ENCODE measurements at regions not wholly inside any gene's neighbourhood (a gene's known extent, or its start where the extent isn't known, plus 50 kb on each side); places are given as distances from the start of the nearest gene placed in this dataset.

- no peak for DNase-seq
Measured at GRCh38 chr9:20291201-20291600, 331.1 kb downstream of the MLLT3 start.

GRCh38 chr9:20290257-20290656 is 332.0 kb downstream of the MLLT3 start:
- DNase-seq: no peak

- DNase-seq: no peak
Measured at GRCh38 chr9:20289423-20290010, 332.8 kb downstream of the MLLT3 start.

- DNase-seq: no peak
Measured at GRCh38 chr9:20286969-20287368, 335.3 kb downstream of the MLLT3 start.

GRCh38 chr9:20286154-20286700 is 336.1 kb downstream of the MLLT3 start:
- no peak for DNase-seq

GRCh38 chr9:20284601-20285289 is 337.6 kb downstream of the MLLT3 start:
- no peak for DNase-seq

GRCh38 chr9:20280330-20280729 is 342.0 kb downstream of the MLLT3 start:
- DNase-seq: no peak

- DNase-seq: no peak
Measured at GRCh38 chr9:20276762-20277161, 345.5 kb downstream of the MLLT3 start.

GRCh38 chr9:20271723-20272122 is 350.6 kb downstream of the MLLT3 start:
- DNase-seq: no peak

GRCh38 chr9:20271096-20271495 is 351.2 kb downstream of the MLLT3 start:
- DNase-seq: no peak

- DNase-seq: no peak
Measured at GRCh38 chr9:20270161-20270560, 352.1 kb downstream of the MLLT3 start.

GRCh38 chr9:20269620-20270019 is 352.7 kb downstream of the MLLT3 start:
- no peak for DNase-seq

GRCh38 chr9:20264896-20265295 is 357.4 kb downstream of the MLLT3 start:
- DNase-seq: no peak

GRCh38 chr9:20262611-20263010 is 359.7 kb downstream of the MLLT3 start:
- no peak for DNase-seq

- no peak for DNase-seq
Measured at GRCh38 chr9:20256284-20256948, 365.9 kb downstream of the MLLT3 start.

GRCh38 chr9:20255052-20255451 is 367.2 kb downstream of the MLLT3 start:
- no peak for DNase-seq

- DNase-seq: no peak
Measured at GRCh38 chr9:20253635-20254034, 368.7 kb downstream of the MLLT3 start.

- no peak for DNase-seq
Measured at GRCh38 chr9:20252778-20253177, 369.5 kb downstream of the MLLT3 start.

GRCh38 chr9:20250791-20251190 is 371.5 kb downstream of the MLLT3 start:
- no peak for DNase-seq

GRCh38 chr9:20244271-20244670 is 378.0 kb downstream of the MLLT3 start:
- no peak for DNase-seq

- DNase-seq: no peak
Measured at GRCh38 chr9:20243841-20244240, 378.5 kb downstream of the MLLT3 start.

- no peak for DNase-seq
Measured at GRCh38 chr9:20242510-20243189, 379.6 kb downstream of the MLLT3 start.

- DNase-seq: no peak
Measured at GRCh38 chr9:20240498-20240897, 381.8 kb downstream of the MLLT3 start.

GRCh38 chr9:20238921-20239320 is 383.4 kb downstream of the MLLT3 start:
- DNase-seq: no peak

All from AML-193 (cell line).